Motor neuron (in vitro differentiated cells): ENCODE measurements at regions not wholly inside any gene's neighbourhood (a gene's known extent, or its start where the extent isn't known, plus 50 kb on each side); places are given as distances from the start of the nearest gene placed in this dataset.
"Not testable (repeated sequence)": the region's sequence is repeated elsewhere in the genome, so short reads cannot be mapped to it uniquely, and the experiment has no call there.

Experiments
- ATAC-seq, 8 experiments: fragments of 200-7000 bp; cut with Tn5 transposase; replicated peaks in 6 of 8; 2 replicates each; pipeline ENCODE4 v1.8.0; 2021; ENCODE audit warnings: mild to moderate bottlenecking in 8 of 8, moderate library complexity in 8 of 8
- H3K27ac ChIP-seq, 2 donors: fragments of 250-450 bp; sonication (Bioruptor Pico); 2 replicates each; pipeline ENCODE4 v1.9.0; 2021; ENCODE audit warnings: antibody characterized with exemption in 2 of 2, mild to moderate bottlenecking in 2 of 2, moderate library complexity in 1 of 2
- H3K4me1 ChIP-seq, 2 donors: fragments of 250-450 bp; sonication (Bioruptor Pico); replicated peaks in 1 of 2; 2 replicates each; pipeline ENCODE4 v1.6.1; 2021; ENCODE audit warnings: antibody characterized with exemption in 2 of 2, mild to moderate bottlenecking in 2 of 2, moderate library complexity in 1 of 2
- H3K4me3 ChIP-seq, 5 donors: fragments of 250-450 bp; sonication (Bioruptor Pico); 2 replicates each; pipeline ENCODE4 v1.9.0; 2021; ENCODE audit warnings: antibody characterized with exemption in 5 of 5, mild to moderate bottlenecking in 5 of 5, moderate library complexity in 4 of 5
- WGBS, 10 experiments: fragments of 450-650 bp; shearing (Covaris generic); methylation state at CpG; one replicate each; pipeline ENCODE4 v1.0.0; 2022; 5-methylcytosine and 5-hydroxymethylcytosine counted together
- in situ Hi-C, 9 experiments: fragments of 400-800 bp; cut with MboI; loops; one replicate each; pipeline ENCODE4 v1.15.0; 2021; ENCODE audit warnings: low sequenced_read_pairs in 9 of 9, low pct_unique_long_range_greater_than_20kb in 2 of 9; ENCODE audit not compliant: unreplicated experiment in 9 of 9

GRCh38 chr12:5170844-5171243 lies 127.2 kb downstream of the KCNA5 start:
- peak in 1 of 8 experiments; percentile 24 for ATAC-seq
- Histone ChIP-seq H3K4me3 (no peak overlapping the region), H3K4me1 (no peaks in the 10 kb centered on the region), H3K27ac (no peak overlapping the region)
- in situ Hi-C loops = no loop called here
- 35 to 100% (median 83%) methylated on average over 1 to 5 of the region's 5 CpGs; no CpG with 5 or more reads in 1 of the 10 experiments for WGBS, 10 experiments

GRCh38 chr12:5171701-5172100 lies 128.0 kb downstream of the KCNA5 start:
- Histone ChIP-seq H3K4me1 (no peaks in the 10 kb centered on the region), H3K4me3 (no peak overlapping the region), H3K27ac (no peak overlapping the region)
- WGBS, 10 experiments = 0 to 83% (median 21%) methylated on average over 1 to 5 of the region's 5 CpGs; no CpG with 5 or more reads in 4 of the 10 experiments
- ATAC-seq = peak in 7 of 8 experiments; percentile 8 to 69 (median 58)
- in situ Hi-C loops = no loop called here

GRCh38 chr12:5172886-5173285 lies 129.2 kb downstream of the KCNA5 start:
- H3K4me1 ChIP-seq = no peaks in the 10 kb centered on the region
- ATAC-seq = peak in 1 of 8 experiments; percentile 71
- H3K27ac ChIP-seq = no peak overlapping the region
- H3K4me3 ChIP-seq = no peak overlapping the region
- 25 to 100% (median 84%) methylated on average over 2 to 8 of the region's 10 CpGs for WGBS, 10 experiments
- in situ Hi-C loops = no loop called here

GRCh38 chr12:5173511-5174011 lies 129.9 kb downstream of the KCNA5 start:
- WGBS, 10 experiments = 38 to 90% (median 87%) methylated on average over 2 to 8 of the region's 10 CpGs; no CpG with 5 or more reads in 4 of the 10 experiments
- H3K4me1 ChIP-seq = no peaks in the 10 kb centered on the region
- no peak overlapping the region for H3K27ac ChIP-seq
- in situ Hi-C loops = no loop called here
- ATAC-seq = no peak
- no peak overlapping the region for H3K4me3 ChIP-seq

- H3K4me1 ChIP-seq, H3K4me3 ChIP-seq, H3K27ac ChIP-seq, ATAC-seq: not testable (repeated sequence)
- WGBS, 10 experiments = 100% methylated on average over 1 of the region's 2 CpGs; no CpG with 5 or more reads in 6 of the 10 experiments
- in situ Hi-C loops = loop anchor here in 4 of 9 experiments (25.0 kb wide), 1 partner anchor 262 kb away; the partner anchor contains the start of gene NTF3 (in 4 of the 4)
Measured at GRCh38 chr12:5175415-5175814, 131.7 kb downstream of the KCNA5 start.

- Histone ChIP-seq H3K27ac (no peak overlapping the region), H3K4me1 (no peaks in the 10 kb centered on the region), H3K4me3 (no peak overlapping the region)
- in situ Hi-C loops = loop anchor here in 4 of 9 experiments (25.0 kb wide), 1 partner anchor 261 kb away; the partner anchor contains the start of gene NTF3 (in 4 of the 4)
- WGBS, 10 experiments = 50 to 100% (median 95%) methylated on average over 1 to 2 of the region's 2 CpGs; no CpG with 5 or more reads in 2 of the 10 experiments
- no peak for ATAC-seq
Measured at GRCh38 chr12:5176036-5176435, 132.4 kb downstream of the KCNA5 start.

- Histone ChIP-seq H3K27ac (no peak overlapping the region), H3K4me1 (no peaks in the 10 kb centered on the region), H3K4me3 (no peak overlapping the region)
- in situ Hi-C loops = loop anchor here in 4 of 9 experiments (25.0 kb wide), 1 partner anchor 260 kb away; the partner anchor contains the start of gene NTF3 (in 4 of the 4)
- ATAC-seq = no peak
- WGBS, 10 experiments = 0 to 90% (median 59%) methylated on average over 1 to 3 of the region's 3 CpGs; no CpG with 5 or more reads in 1 of the 10 experiments
Measured at GRCh38 chr12:5177096-5177495, 133.4 kb downstream of the KCNA5 start.

- in situ Hi-C loops = loop anchor here in 4 of 9 experiments (25.0 kb wide), 1 partner anchor 260 kb away; the partner anchor contains the start of gene NTF3 (in 4 of the 4)
Measured at GRCh38 chr12:5177731-5178130, 134.1 kb downstream of the KCNA5 start.

GRCh38 chr12:5178571-5178970 lies 134.9 kb downstream of the KCNA5 start:
- Histone ChIP-seq H3K27ac (no peak overlapping the region), H3K4me3 (no peak overlapping the region), H3K4me1 (no peaks in the 10 kb centered on the region)
- WGBS, 10 experiments = 20 to 100% (median 73%) methylated on average over 1 to 4 of the region's 4 CpGs
- in situ Hi-C loops = loop anchor here in 4 of 9 experiments (25.0 kb wide), 1 partner anchor 259 kb away; the partner anchor contains the start of gene NTF3 (in 4 of the 4)
- ATAC-seq = no peak

More at GRCh38 chr12:5177731-5178130, 134.1 kb downstream of the KCNA5 start:
- 52 to 100% (median 90%) methylated on average over 1 to 2 of the region's 2 CpGs; no CpG with 5 or more reads in 5 of the 10 experiments for WGBS, 10 experiments
- ATAC-seq = no peak
- Histone ChIP-seq H3K27ac (no peak overlapping the region), H3K4me3 (no peak overlapping the region), H3K4me1 (no peaks in the 10 kb centered on the region)

GRCh38 chr12:5180496-5180895 lies 136.8 kb downstream of the KCNA5 start:
- WGBS, 10 experiments = 50 to 97% (median 87%) methylated on average over 1 to 3 of the region's 5 CpGs; no CpG with 5 or more reads in 2 of the 10 experiments
- in situ Hi-C loops = loop anchor here in 4 of 9 experiments (25.0 kb wide), 1 partner anchor 257 kb away; the partner anchor contains the start of gene NTF3 (in 4 of the 4)
- no peaks in the 10 kb centered on the region for H3K4me1 ChIP-seq
- no peak for ATAC-seq
- no peak overlapping the region for H3K4me3 ChIP-seq
- no peak overlapping the region for H3K27ac ChIP-seq

- H3K27ac ChIP-seq = no peak overlapping the region
- in situ Hi-C loops = loop anchor here in 4 of 9 experiments (25.0 kb wide), 1 partner anchor 253 kb away; the partner anchor contains the start of gene NTF3 (in 4 of the 4)
- no peak overlapping the region for H3K4me3 ChIP-seq
- 67 to 100% (median 85%) methylated on average over 1 to 5 of the region's 5 CpGs; no CpG with 5 or more reads in 1 of the 10 experiments for WGBS, 10 experiments
- H3K4me1 ChIP-seq = no peaks in the 10 kb centered on the region
- ATAC-seq = no peak
Measured at GRCh38 chr12:5184186-5184585, 140.5 kb downstream of the KCNA5 start.

- in situ Hi-C loops = loop anchor here in 4 of 9 experiments (25.0 kb wide), 1 partner anchor 252 kb away; the partner anchor contains the start of gene NTF3 (in 4 of the 4)
- Histone ChIP-seq H3K4me1 (no peaks in the 10 kb centered on the region), H3K4me3 (no peak overlapping the region), H3K27ac (no peak overlapping the region)
- ATAC-seq = peak in 3 of 8 experiments; percentile 36 to 89 (median 88)
- 10 to 100% (median 80%) methylated on average over 1 to 8 of the region's 8 CpGs for WGBS, 10 experiments
Measured at GRCh38 chr12:5185435-5186069, 141.9 kb downstream of the KCNA5 start.

- H3K4me3 ChIP-seq = no peak overlapping the region
- in situ Hi-C loops = loop anchor here in 4 of 9 experiments (25.0 kb wide), 1 partner anchor 251 kb away; the partner anchor contains the start of gene NTF3 (in 4 of the 4)
- ATAC-seq = no peak
- H3K27ac ChIP-seq = no peak overlapping the region
- WGBS, 10 experiments = 34 to 96% (median 89%) methylated on average over 2 to 4 of the region's 4 CpGs; no CpG with 5 or more reads in 1 of the 10 experiments
- H3K4me1 ChIP-seq = no peaks in the 10 kb centered on the region
Measured at GRCh38 chr12:5186715-5187114, 143.0 kb downstream of the KCNA5 start.
